Suprapubic skin (tissue), 4 donors: ENCODE measurements at regions not wholly inside any gene's neighbourhood (a gene's known extent, or its start where the extent isn't known, plus 50 kb on each side); places are given as distances from the start of the nearest gene placed in this dataset.

Experiments
- CTCF ChIP-seq, 2 donors: fragments of 200-600 bp in 1 of 2; fragments of 450-650 bp in 1 of 2; sonication (generic) in 1 of 2; IDR thresholded peaks; one replicate each; pipeline ENCODE4 v1.5.1; 2016 to 2019; ENCODE audit warnings: antibody characterized with exemption in 2 of 2, mild to moderate bottlenecking in 1 of 2, moderate library complexity in 1 of 2
- EP300 ChIP-seq: sonication (generic); formaldehyde crosslinking; IDR thresholded peaks from one replicate; pipeline ENCODE4 v1.6.1; 2017; ENCODE audit warnings: antibody characterized with exemption
- POLR2A ChIP-seq, 2 donors: fragments of 450-650 bp; IDR thresholded peaks; one replicate each; pipeline ENCODE4 v1.6.1; 2017; ENCODE audit warnings: antibody characterized with exemption in 2 of 2, mild to moderate bottlenecking in 2 of 2, moderate library complexity in 2 of 2
- POLR2AphosphoS5 ChIP-seq, 3 donors: sonication (generic); formaldehyde crosslinking; IDR thresholded peaks; one replicate each; pipeline ENCODE4 v1.6.1; 2017; ENCODE audit warnings: antibody characterized with exemption in 3 of 3

- TF ChIP-seq CTCF (IDR thresholded peaks at IDR 0.05) (no peak), POLR2A (IDR thresholded peaks at IDR 0.05) (no peak), EP300 (no peak), POLR2AphosphoS5 (IDR thresholded peaks at IDR 0.05) (no peak)
Measured at GRCh38 chr7:148515237-148515636, 75.3 kb upstream of the C7orf33 start.
